ENCODE measurements at regions not wholly inside any gene's neighbourhood (a gene's known extent, or its start where the extent isn't known, plus 50 kb on each side); places are given as distances from the start of the nearest gene placed in this dataset.

DNA sequence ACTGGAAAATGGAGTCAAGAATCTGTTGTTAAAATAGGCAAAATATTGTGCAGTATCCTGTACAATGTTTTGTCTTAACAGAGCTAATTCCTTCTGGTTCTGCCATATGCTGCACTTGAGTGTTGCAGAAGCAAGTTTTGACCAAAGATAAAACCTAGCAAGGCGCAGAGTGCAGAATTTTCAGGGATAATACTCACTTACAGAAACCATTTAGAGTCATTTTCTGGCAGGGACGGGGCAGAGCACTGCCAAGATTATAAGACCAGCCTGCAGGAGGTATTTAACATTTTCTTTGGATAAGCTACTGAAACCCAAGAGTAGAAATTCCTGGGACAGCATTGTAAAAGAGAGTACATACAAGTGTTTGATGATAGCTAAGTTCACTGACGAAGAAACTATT is 159.5 kb upstream of the EDNRB start:
- intact Hi-C loops (cut with micrococcal nuclease), result no loop called here
- Histone ChIP-seq H3K36me3 (ENCODE audit: low read depth, low read length) (no peaks in the 10 kb centered on the region), H3K4me1 (ENCODE audit: insufficient read depth, low read length) (no peaks in the 10 kb centered on the region), H3K9me3 (ENCODE audit: low read length) (no peaks in the 10 kb centered on the region), H3K4me3 (ENCODE audit: low read length) (no peak overlapping the region), H3K79me2 (ENCODE audit: low read length) (no peaks in the 10 kb centered on the region), H2AFZ (ENCODE audit: low read length) (no peak overlapping the region), H3K9ac (ENCODE audit: low read length) (no peak overlapping the region), H4K20me1 (ENCODE audit: low read length) (no peaks in the 10 kb centered on the region), H3K4me2 (ENCODE audit: low read length) (no peak overlapping the region), H3K27ac (ENCODE audit: low read length) (no peak overlapping the region), H3F3A (ENCODE audit: low read length, unreplicated experiment) (no peaks in the 10 kb centered on the region), H3K27me3 (ENCODE audit: low read length) (no peaks in the 10 kb centered on the region), H3K9me2 (replicated peaks; ENCODE audit: low read length) (no peaks in the 10 kb centered on the region)
- no TSS peak for BruUV-seq (replicated peaks)
- ATAC-seq (no peak), DNase-seq (no peak)
- TF ChIP-seq EZH2phosphoT487 (IDR thresholded peaks at IDR 0.05; ENCODE audit: borderline replicate concordance, low read length) (no peak), EZH2 (IDR thresholded peaks at IDR 0.05; ENCODE audit: low read length, unreplicated experiment) (no peak)
- TF ChIP-seq, protein P1, sequence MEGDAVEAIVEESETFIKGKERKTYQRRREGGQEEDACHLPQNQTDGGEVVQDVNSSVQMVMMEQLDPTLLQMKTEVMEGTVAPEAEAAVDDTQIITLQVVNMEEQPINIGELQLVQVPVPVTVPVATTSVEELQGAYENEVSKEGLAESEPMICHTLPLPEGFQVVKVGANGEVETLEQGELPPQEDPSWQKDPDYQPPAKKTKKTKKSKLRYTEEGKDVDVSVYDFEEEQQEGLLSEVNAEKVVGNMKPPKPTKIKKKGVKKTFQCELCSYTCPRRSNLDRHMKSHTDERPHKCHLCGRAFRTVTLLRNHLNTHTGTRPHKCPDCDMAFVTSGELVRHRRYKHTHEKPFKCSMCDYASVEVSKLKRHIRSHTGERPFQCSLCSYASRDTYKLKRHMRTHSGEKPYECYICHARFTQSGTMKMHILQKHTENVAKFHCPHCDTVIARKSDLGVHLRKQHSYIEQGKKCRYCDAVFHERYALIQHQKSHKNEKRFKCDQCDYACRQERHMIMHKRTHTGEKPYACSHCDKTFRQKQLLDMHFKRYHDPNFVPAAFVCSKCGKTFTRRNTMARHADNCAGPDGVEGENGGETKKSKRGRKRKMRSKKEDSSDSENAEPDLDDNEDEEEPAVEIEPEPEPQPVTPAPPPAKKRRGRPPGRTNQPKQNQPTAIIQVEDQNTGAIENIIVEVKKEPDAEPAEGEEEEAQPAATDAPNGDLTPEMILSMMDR (conservative IDR thresholded peaks at IDR 0.05; ENCODE audit: low read depth, low read length), result no peak
- POLR2A ChIA-PET (ENCODE audit: unreplicated experiment), result interaction anchor here (0.5 kb wide), 1 partner anchor 110 kb away, joined by 4 read pairs; no protein-coding TSS in a partner anchor
- CTCF ChIA-PET, result no interaction called here

DNA sequence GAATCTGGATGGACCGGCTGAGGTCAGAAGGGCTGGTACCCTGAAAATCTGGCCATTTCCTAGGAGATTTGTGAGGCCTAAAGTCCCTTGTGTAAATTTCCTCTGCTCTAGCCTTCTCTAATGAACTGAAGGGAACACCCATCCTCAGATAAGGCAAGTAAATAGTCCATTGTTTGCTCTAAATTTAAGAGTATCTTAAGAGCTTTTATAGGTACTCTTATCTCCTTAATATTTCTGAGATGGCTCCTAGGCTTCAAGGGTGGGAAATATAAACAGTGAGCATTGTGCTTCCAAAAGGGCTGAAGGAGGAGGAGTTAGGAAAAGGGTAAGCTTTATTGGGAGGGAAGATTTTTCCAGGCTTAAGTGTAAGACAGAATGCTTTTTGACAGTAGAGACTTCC is 148.7 kb upstream of the EDNRB start:
- Histone ChIP-seq H3K36me3 (ENCODE audit: low read depth, low read length) (no peaks in the 10 kb centered on the region), H3K27me3 (ENCODE audit: low read length) (no peaks in the 10 kb centered on the region), H4K20me1 (ENCODE audit: low read length) (no peaks in the 10 kb centered on the region), H3K79me2 (ENCODE audit: low read length) (no peaks in the 10 kb centered on the region), H3K9me2 (replicated peaks; ENCODE audit: low read length) (no peaks in the 10 kb centered on the region), H3K4me1 (ENCODE audit: insufficient read depth, low read length) (no peaks in the 10 kb centered on the region), H3K4me3 (ENCODE audit: low read length) (no peak overlapping the region), H3F3A (ENCODE audit: low read length, unreplicated experiment) (no peaks in the 10 kb centered on the region), H3K27ac (ENCODE audit: low read length) (no peak overlapping the region), H2AFZ (ENCODE audit: low read length) (no peak overlapping the region), H3K9me3 (ENCODE audit: low read length) (no peaks in the 10 kb centered on the region), H3K9ac (ENCODE audit: low read length) (no peak overlapping the region), H3K4me2 (ENCODE audit: low read length) (no peak overlapping the region)
- DNase-seq (no peak), ATAC-seq (peak; percentile 37)
- ChIA-PET POLR2A (ENCODE audit: unreplicated experiment) (no interaction called here), CTCF (no interaction called here)
- BruUV-seq (replicated peaks), result no TSS peak
- TF ChIP-seq, protein P1 (conservative IDR thresholded peaks at IDR 0.05; ENCODE audit: low read depth, low read length), result no peak
- TF ChIP-seq EZH2 (IDR thresholded peaks at IDR 0.05; ENCODE audit: low read length, unreplicated experiment) (no peak), EZH2phosphoT487 (IDR thresholded peaks at IDR 0.05; ENCODE audit: borderline replicate concordance, low read length) (no peak)
- intact Hi-C loops (cut with micrococcal nuclease), result no loop called here

DNA sequence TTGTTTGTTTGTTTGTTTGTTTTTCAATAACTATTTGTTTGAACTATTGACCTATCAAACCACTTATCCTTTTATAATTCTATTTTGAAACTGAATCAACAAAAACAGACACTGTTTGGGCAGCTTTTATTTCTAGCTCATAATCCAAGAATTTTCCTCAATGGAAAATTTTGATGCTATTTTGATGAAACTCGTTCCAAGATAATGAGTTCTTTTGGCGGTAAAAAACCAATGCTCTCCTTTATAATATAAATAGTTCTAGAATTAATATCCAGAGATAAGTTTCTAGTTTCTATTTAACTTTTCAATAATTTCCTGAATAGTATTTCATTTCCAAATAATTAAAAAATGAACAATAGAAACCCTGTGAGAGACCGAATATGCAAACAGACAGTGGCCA is 146.5 kb upstream of the EDNRB start:
- no peak overlapping the region for H3K9ac ChIP-seq (ENCODE audit: low read length)
- no peaks in the 10 kb centered on the region for H3K36me3 ChIP-seq (ENCODE audit: low read depth, low read length)
- ChIA-PET CTCF (no interaction called here), POLR2A (ENCODE audit: unreplicated experiment) (no interaction called here)
- no peak overlapping the region for H3K4me2 ChIP-seq (ENCODE audit: low read length)
- TF ChIP-seq, protein P1 (conservative IDR thresholded peaks at IDR 0.05; ENCODE audit: low read depth, low read length), result no peak
- TF ChIP-seq EZH2 (IDR thresholded peaks at IDR 0.05; ENCODE audit: low read length, unreplicated experiment) (no peak), EZH2phosphoT487 (IDR thresholded peaks at IDR 0.05; ENCODE audit: borderline replicate concordance, low read length) (no peak)
- no peaks in the 10 kb centered on the region for H3K27me3 ChIP-seq (ENCODE audit: low read length)
- no peak overlapping the region for H3K27ac ChIP-seq (ENCODE audit: low read length)
- no peak for ATAC-seq
- H3F3A ChIP-seq (ENCODE audit: low read length, unreplicated experiment), result no peaks in the 10 kb centered on the region
- no peak for DNase-seq
- no peaks in the 10 kb centered on the region for H3K9me3 ChIP-seq (ENCODE audit: low read length)
- no peaks in the 10 kb centered on the region for H4K20me1 ChIP-seq (ENCODE audit: low read length)
- H3K9me2 ChIP-seq (replicated peaks; ENCODE audit: low read length), result no peaks in the 10 kb centered on the region
- no TSS peak for BruUV-seq (replicated peaks)
- no peaks in the 10 kb centered on the region for H3K4me1 ChIP-seq (ENCODE audit: insufficient read depth, low read length)
- no peak overlapping the region for H3K4me3 ChIP-seq (ENCODE audit: low read length)
- no peak overlapping the region for H2AFZ ChIP-seq (ENCODE audit: low read length)
- intact Hi-C loops (cut with micrococcal nuclease), result no loop called here
- no peaks in the 10 kb centered on the region for H3K79me2 ChIP-seq (ENCODE audit: low read length)
